H9 (cell line): ENCODE measurements at regions not wholly inside any gene's neighbourhood (a gene's known extent, or its start where the extent isn't known, plus 50 kb on each side); places are given as distances from the start of the nearest gene placed in this dataset.

Source experiments
- DNase-seq: peaks from one replicate; pipeline ENCODE4 v3.0.0-alpha.2; 2017
- H2AFZ ChIP-seq: one replicate; pipeline ENCODE4 v1.6.1; 2013; ENCODE audit warnings: mild to moderate bottlenecking, low read length, control low read depth, moderate library complexity
- H2AK5ac ChIP-seq: 2 replicates; pipeline ENCODE4 v1.6.1; 2013; ENCODE audit warnings: low read length, control low read depth, mixed read lengths; ENCODE audit not compliant: insufficient read length
- H2BK120ac ChIP-seq: one replicate; pipeline ENCODE4 v1.6.1; 2013; ENCODE audit warnings: low read depth, mild to moderate bottlenecking, low read length, control low read depth, inconsistent platforms; ENCODE audit not compliant: poor library complexity, severe bottlenecking
- H2BK12ac ChIP-seq: 2 replicates; pipeline ENCODE4 v1.6.1; 2013; ENCODE audit warnings: low read length, control low read depth, mixed read lengths, low read depth; ENCODE audit not compliant: insufficient read length
- H2BK15ac ChIP-seq: 2 replicates; pipeline ENCODE4 v1.6.1; 2013; ENCODE audit warnings: low read depth, low read length, control low read depth
- H2BK20ac ChIP-seq: one replicate; pipeline ENCODE4 v1.6.1; 2013; ENCODE audit warnings: low read depth, mild to moderate bottlenecking, low read length, control low read depth, inconsistent platforms; ENCODE audit not compliant: poor library complexity, severe bottlenecking
- H2BK5ac ChIP-seq: 2 replicates; pipeline ENCODE4 v1.6.1; 2013; ENCODE audit warnings: low read length, control low read depth, mixed read lengths; ENCODE audit not compliant: insufficient read length
- H3K14ac ChIP-seq: 2 replicates; pipeline ENCODE4 v1.6.1; 2013; ENCODE audit warnings: low read length, control low read depth; ENCODE audit not compliant: insufficient read depth
- H3K18ac ChIP-seq: 2 replicates; pipeline ENCODE4 v1.6.1; 2013; ENCODE audit warnings: low read depth, mild to moderate bottlenecking, mixed read lengths, low read length, control low read depth; ENCODE audit not compliant: insufficient read length
- H3K23ac ChIP-seq: 2 replicates; pipeline ENCODE4 v1.6.1; 2013; ENCODE audit warnings: low read length, control low read depth, mixed read lengths, low read depth; ENCODE audit not compliant: insufficient read length
- H3K23me2 ChIP-seq: 2 replicates; pipeline ENCODE4 v1.6.1; 2013; ENCODE audit warnings: low read depth, mild to moderate bottlenecking, mixed read lengths, low read length, control low read depth; ENCODE audit not compliant: insufficient read length, poor library complexity, severe bottlenecking
- H3K27ac ChIP-seq: 2 replicates; pipeline ENCODE4 v1.5.1; 2013; ENCODE audit warnings: low read length, control low read depth, mixed read lengths, low read depth; ENCODE audit not compliant: insufficient read length
- H3K27me3 ChIP-seq: 2 replicates; pipeline ENCODE4 v1.6.1; 2013; ENCODE audit warnings: low read length, control low read depth, inconsistent platforms; ENCODE audit not compliant: insufficient read depth
- H3K4ac ChIP-seq: 2 replicates; pipeline ENCODE4 v1.6.1; 2013; ENCODE audit warnings: low read depth, mild to moderate bottlenecking, control low read depth, inconsistent platforms, low read length, moderate library complexity
- H3K4me1 ChIP-seq: 2 replicates; pipeline ENCODE4 v1.6.1; 2013; ENCODE audit warnings: low read length, control low read depth, inconsistent platforms; ENCODE audit not compliant: insufficient read depth
- H3K4me2 ChIP-seq: 2 replicates; pipeline ENCODE4 v1.6.1; 2013; ENCODE audit warnings: low read length, control low read depth, mixed read lengths; ENCODE audit not compliant: insufficient read length, insufficient read depth
- H3K56ac ChIP-seq: 2 replicates; pipeline ENCODE4 v1.6.1; 2013; ENCODE audit warnings: low read depth, mild to moderate bottlenecking, mixed read lengths, low read length, control low read depth; ENCODE audit not compliant: insufficient read length
- H3K79me1 ChIP-seq: 2 replicates; pipeline ENCODE4 v1.6.1; 2013; ENCODE audit warnings: low read depth, mild to moderate bottlenecking, moderate library complexity, low read length, control low read depth, inconsistent platforms; ENCODE audit not compliant: insufficient read depth, poor library complexity, severe bottlenecking
- H3K79me2 ChIP-seq: 2 replicates; pipeline ENCODE4 v1.6.1; 2013; ENCODE audit warnings: low read length, control low read depth, inconsistent platforms; ENCODE audit not compliant: insufficient read depth
- H3K9ac ChIP-seq: 2 replicates; pipeline ENCODE4 v1.6.1; 2013; ENCODE audit warnings: low read length, control low read depth, mixed read lengths; ENCODE audit not compliant: insufficient read length; ENCODE audit errors: extremely low read depth
- H3K9me3 ChIP-seq: one replicate; pipeline ENCODE4 v1.6.1; 2013; ENCODE audit warnings: low read depth, low read length, inconsistent platforms; ENCODE audit not compliant: control insufficient read depth
- H3T11ph ChIP-seq: one replicate; pipeline ENCODE4 v1.6.1; 2013; ENCODE audit warnings: mild to moderate bottlenecking, low read length, control low read depth, inconsistent platforms
- H4K20me1 ChIP-seq: one replicate; pipeline ENCODE4 v1.6.1; 2013; ENCODE audit not compliant: control insufficient read depth, insufficient read length, insufficient read depth
- H4K5ac ChIP-seq: 2 replicates; pipeline ENCODE4 v1.6.1; 2013; ENCODE audit warnings: low read depth, mild to moderate bottlenecking, mixed read lengths, low read length, control low read depth; ENCODE audit not compliant: insufficient read length
- H4K8ac ChIP-seq: replicated peaks from 2 replicates; pipeline ENCODE4 v1.6.1; 2013; ENCODE audit warnings: low read length, control low read depth, mixed read lengths, low read depth; ENCODE audit not compliant: insufficient read length
- H4K91ac ChIP-seq: 2 replicates; pipeline ENCODE4 v1.6.1; 2013; ENCODE audit warnings: low read depth, mild to moderate bottlenecking, moderate library complexity, mixed read lengths, low read length, control low read depth; ENCODE audit not compliant: insufficient read length
- H3K27ac Mint-ChIP-seq, 3 experiments: 2 replicates in 2 of 3; 3 replicates in 1 of 3; pipeline ENCODE4 v1.8.0; 2020 to 2021; ENCODE audit warnings: mixed read lengths in 3 of 3, mild to moderate bottlenecking in 1 of 3, moderate library complexity in 1 of 3
- H3K27me3 Mint-ChIP-seq: 2 replicates; pipeline ENCODE4 v1.8.0; 2021; ENCODE audit warnings: low read depth, mild to moderate bottlenecking, moderate library complexity, mixed read lengths
- H3K36me3 Mint-ChIP-seq, 3 experiments: 2 replicates in 2 of 3; 3 replicates in 1 of 3; pipeline ENCODE4 v1.8.0; 2020 to 2021; ENCODE audit warnings: low read depth in 3 of 3, mixed read lengths in 3 of 3; ENCODE audit not compliant: insufficient read depth in 1 of 3
- H3K4me1 Mint-ChIP-seq, 2 experiments: 2 replicates each; pipeline ENCODE4 v1.8.0; 2020; ENCODE audit warnings: mixed read lengths in 2 of 2
- H3K4me3 Mint-ChIP-seq, 2 experiments: 2 replicates in 1 of 2; 3 replicates in 1 of 2; pipeline ENCODE4 v1.8.0; 2020 to 2021; ENCODE audit warnings: mild to moderate bottlenecking in 2 of 2, mixed read lengths in 2 of 2, moderate library complexity in 1 of 2
- H3K9me3 Mint-ChIP-seq, 2 experiments: 2 replicates in 1 of 2; 3 replicates in 1 of 2; pipeline ENCODE4 v1.8.0; 2020; ENCODE audit warnings: mild to moderate bottlenecking in 2 of 2, mixed read lengths in 2 of 2, moderate library complexity in 1 of 2
- CTCF ChIP-seq: fragments of 200-600 bp; sonication (generic); conservative IDR thresholded peaks from 3 replicates; pipeline ENCODE4 v1.8.0; 2021; ENCODE audit warnings: antibody characterized with exemption, mild to moderate bottlenecking
- WGBS: extraction: QIAGEN DNeasy Blood & Tissue Kit; methylation state at CpG from one replicate; pipeline ENCODE4 v1.1.7; 2013; ENCODE audit warnings: missing lambda C conversion rate, low lambda C conversion rate, mixed read lengths; ENCODE audit not compliant: insufficient read length; ENCODE audit errors: extremely low coverage; 5-methylcytosine and 5-hydroxymethylcytosine counted together

GRCh38 chr11:41534391-41534790 is 74.9 kb upstream of the LRRC4C start:
- H3K4me2 ChIP-seq, result no peak overlapping the region
- H3K9me3 ChIP-seq, result no peaks in the 10 kb centered on the region

More at GRCh38 chr11:41534391-41534790, 74.9 kb upstream of the LRRC4C start:
- H3K36me3 Mint-ChIP-seq, result no peaks in the 10 kb centered on the region
- no peak for TF ChIP-seq CTCF
- H3K27ac ChIP-seq, result no peak overlapping the region
- H3K79me1 ChIP-seq, result no peaks in the 10 kb centered on the region
- no peak overlapping the region for H4K8ac ChIP-seq
- H4K20me1 ChIP-seq, result no peaks in the 10 kb centered on the region
- no peaks in the 10 kb centered on the region for H3K79me2 ChIP-seq
- no peak overlapping the region for H3K14ac ChIP-seq
- H3K23ac ChIP-seq, result no peak overlapping the region
- H3K27me3 ChIP-seq, result no peaks in the 10 kb centered on the region
- no CpG with 5 or more reads among the region's 4 CpGs for WGBS
- H3K18ac ChIP-seq, result no peak overlapping the region
- no peak overlapping the region for H2AFZ ChIP-seq
- no peak overlapping the region for H4K5ac ChIP-seq
- peaks cover 2% of the 10 kb centered on the region; the same call in 1 of the 2 replicates for H3K4me1 ChIP-seq
- H2BK120ac ChIP-seq, result no peak overlapping the region
- DNase-seq, result no peak
- H3K27me3 Mint-ChIP-seq, result no peaks in the 10 kb centered on the region
- no peak overlapping the region for H3K4ac ChIP-seq
- no peak overlapping the region for H3K27ac Mint-ChIP-seq
- no peak overlapping the region for H2BK15ac ChIP-seq
- no peak overlapping the region for H2BK12ac ChIP-seq
- no peak overlapping the region for H2BK5ac ChIP-seq
- H3K9me3 Mint-ChIP-seq, result no peaks in the 10 kb centered on the region
- H3K9ac ChIP-seq, result no peak overlapping the region
- no peak overlapping the region for H4K91ac ChIP-seq
- H2BK20ac ChIP-seq, result no peak overlapping the region
- H3K4me1 Mint-ChIP-seq, result peaks cover 15 to 25% of the 10 kb centered on the region in 2 experiments
- no peak overlapping the region for H3K56ac ChIP-seq
- H3T11ph ChIP-seq, result no peak overlapping the region
- H2AK5ac ChIP-seq, result no peak overlapping the region
- H3K4me3 Mint-ChIP-seq, result no peak overlapping the region
- H3K23me2 ChIP-seq, result no peaks in the 10 kb centered on the region
